ENCODE measurements at regions not wholly inside any gene's neighbourhood (a gene's known extent, or its start where the extent isn't known, plus 50 kb on each side); places are given as distances from the start of the nearest gene placed in this dataset.
A peak's percentile ranks its signal among the peaks of the same experiment; 100 is the strongest.

GRCh38 chr9:135340726-135341475, 138.7 kb upstream of the PPP1R26 start:
- DNase-seq (ENCODE audit: low spot score) = no peak

DNA sequence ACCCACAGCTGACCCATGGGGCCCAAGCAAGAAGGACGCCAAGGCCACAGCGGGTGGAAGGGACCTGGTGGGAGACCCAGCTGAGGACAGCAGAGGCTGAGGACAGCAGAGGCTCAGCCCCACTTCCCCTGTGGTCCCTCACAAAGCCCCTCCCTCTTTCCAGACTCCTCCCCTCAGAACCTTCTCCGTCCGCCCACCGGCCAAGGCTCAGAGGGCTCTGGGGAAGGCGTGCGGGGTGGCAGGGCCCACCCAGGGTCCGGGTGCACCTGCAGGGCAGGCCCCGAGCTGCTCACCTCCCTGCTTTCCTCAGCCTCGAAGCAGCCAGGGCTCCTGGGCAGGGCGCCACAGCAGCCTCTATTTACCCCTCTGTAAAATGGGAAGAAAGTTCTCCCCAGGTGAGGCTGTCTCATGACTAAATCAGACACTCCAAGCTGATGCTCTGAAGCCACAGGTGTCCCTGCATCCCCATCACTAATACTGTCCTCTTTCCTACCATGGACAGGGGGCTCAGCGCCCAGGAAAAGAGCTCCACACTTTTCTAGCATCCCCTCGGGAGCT, 137.9 kb upstream of the PPP1R26 start:
- no peak for DNase-seq (ENCODE audit: low spot score)

GRCh38 chr9:135342206-135343130, 137.1 kb upstream of the PPP1R26 start:
- DNase-seq (ENCODE audit: low spot score) = no peak

- no peak for DNase-seq (ENCODE audit: low spot score)
These were observed 136.4 kb upstream of the PPP1R26 start for GRCh38 chr9:135343136-135343535.

- DNase-seq (ENCODE audit: low spot score) = peak; percentile 66
These were observed 135.6 kb upstream of the PPP1R26 start for GRCh38 chr9:135343837-135344522.

DNA sequence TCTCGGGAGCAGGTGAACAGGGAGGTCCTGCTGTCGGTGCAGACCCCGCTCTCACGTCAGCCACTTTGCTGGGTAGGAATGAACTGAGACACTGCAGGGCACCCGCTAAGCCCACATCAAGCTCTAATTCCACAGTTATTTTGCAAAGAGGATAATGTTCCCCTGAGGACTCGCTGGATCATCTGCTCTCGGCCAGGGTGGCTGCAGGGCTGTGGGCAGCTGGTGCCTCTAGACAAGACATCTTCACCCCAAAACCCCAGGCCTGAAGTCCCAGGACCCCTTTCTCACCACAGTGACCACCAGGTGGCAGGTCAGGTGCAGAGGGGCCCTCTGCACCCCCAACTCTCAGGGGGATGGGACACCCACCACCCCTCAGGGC, 135.1 kb upstream of the PPP1R26 start:
- no peak for DNase-seq (ENCODE audit: low spot score)

DNA sequence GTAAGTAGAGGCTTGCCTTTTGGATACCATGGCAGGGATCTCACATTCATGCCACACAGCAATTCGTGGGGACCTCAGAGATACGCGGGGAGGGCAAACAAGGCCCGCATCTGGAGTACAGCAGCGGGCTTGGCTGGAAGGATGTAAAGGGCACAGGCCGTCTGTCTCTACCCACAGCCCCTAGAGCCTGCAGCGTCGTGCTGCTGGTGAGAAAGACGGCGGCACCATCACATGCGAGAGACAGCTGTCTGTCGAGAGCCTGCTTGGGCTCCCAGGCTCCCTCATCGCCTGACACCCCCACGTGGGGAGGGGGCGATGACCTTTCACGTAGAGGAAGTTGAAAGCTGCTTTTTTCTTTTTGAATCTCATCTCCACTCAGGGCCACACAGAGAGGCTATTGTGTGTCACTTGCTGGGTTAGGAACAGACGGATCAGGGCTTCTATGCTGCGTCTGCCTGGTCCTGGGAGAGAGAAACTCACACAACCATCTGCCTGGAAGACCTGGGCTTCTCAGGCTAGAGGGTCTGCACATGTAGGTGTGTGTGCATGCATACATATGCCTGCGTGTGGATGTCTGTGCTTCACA, 134.6 kb upstream of the PPP1R26 start:
- DNase-seq (ENCODE audit: low spot score) = peak; percentile 80

DNA sequence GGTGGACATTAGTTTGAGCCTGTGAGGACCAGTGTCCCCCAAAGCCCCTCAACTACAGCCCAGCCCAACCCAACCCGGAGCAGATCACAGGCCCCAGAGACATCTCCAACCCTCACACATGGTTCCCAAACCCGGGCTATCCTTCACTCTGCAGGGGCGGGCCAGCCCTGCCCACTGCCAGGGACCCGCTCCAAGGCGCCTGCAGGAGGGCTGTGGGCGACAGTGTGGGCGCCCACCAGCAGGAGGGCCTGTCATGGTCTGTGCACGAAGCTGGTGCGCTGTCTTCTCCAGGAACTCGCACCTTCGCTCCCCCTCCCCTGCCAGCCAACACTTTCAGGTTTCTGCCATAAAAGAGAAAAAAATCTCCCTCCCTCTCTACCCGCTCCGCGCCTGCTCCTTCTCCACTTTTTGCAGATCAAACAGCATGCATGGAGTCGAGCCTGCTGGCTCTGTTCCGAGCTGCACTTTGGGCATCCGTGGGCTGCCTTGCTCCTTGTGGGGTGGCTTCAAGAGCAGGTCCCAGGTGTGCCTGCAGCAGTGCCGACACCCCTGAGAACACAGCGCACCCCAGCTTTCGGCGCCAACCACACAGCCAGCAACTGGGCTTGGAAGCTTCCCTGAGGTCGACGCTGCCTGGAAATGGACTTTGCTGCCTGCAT, 133.7 kb upstream of the PPP1R26 start:
- no peak for DNase-seq (ENCODE audit: low spot score)

GRCh38 chr9:135346438-135347050, 133.0 kb upstream of the PPP1R26 start:
- DNase-seq (ENCODE audit: low spot score) = no peak

- no peak for DNase-seq (ENCODE audit: low spot score)
These were observed 132.1 kb upstream of the PPP1R26 start for GRCh38 chr9:135347461-135347860.

- no peak for DNase-seq (ENCODE audit: low spot score)
These were observed 131.3 kb upstream of the PPP1R26 start for GRCh38 chr9:135348076-135348787.

- no peak for DNase-seq (ENCODE audit: low spot score)
These were observed 130.8 kb upstream of the PPP1R26 start for GRCh38 chr9:135348788-135349150.

GRCh38 chr9:135349212-135350002, 130.2 kb upstream of the PPP1R26 start:
- no peak for DNase-seq (ENCODE audit: low spot score)

DNA sequence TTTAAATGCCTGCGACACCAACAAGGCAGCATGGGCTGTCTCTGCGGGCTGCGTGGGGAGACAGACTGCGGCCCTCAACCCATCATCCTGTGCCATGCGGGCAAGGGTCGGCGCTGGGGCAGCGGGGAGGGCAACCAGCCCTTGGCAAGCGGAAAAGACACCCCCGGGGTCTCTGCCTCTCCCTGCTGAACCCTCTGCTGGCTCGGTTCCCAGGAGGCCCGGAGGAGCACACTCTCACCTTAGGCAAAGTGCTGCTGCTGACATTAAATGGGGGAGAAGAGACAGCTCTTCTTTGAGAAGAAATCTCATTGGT, 129.6 kb upstream of the PPP1R26 start:
- DNase-seq (ENCODE audit: low spot score) = no peak

- DNase-seq (ENCODE audit: low spot score) = no peak
These were observed 125.6 kb upstream of the PPP1R26 start for GRCh38 chr9:135353935-135354334.

GRCh38 chr9:135355521-135356011, 124.0 kb upstream of the PPP1R26 start:
- no peak for DNase-seq (ENCODE audit: low spot score)

- DNase-seq (ENCODE audit: low spot score) = no peak
These were observed 123.6 kb upstream of the PPP1R26 start for GRCh38 chr9:135356021-135356420.

DNA sequence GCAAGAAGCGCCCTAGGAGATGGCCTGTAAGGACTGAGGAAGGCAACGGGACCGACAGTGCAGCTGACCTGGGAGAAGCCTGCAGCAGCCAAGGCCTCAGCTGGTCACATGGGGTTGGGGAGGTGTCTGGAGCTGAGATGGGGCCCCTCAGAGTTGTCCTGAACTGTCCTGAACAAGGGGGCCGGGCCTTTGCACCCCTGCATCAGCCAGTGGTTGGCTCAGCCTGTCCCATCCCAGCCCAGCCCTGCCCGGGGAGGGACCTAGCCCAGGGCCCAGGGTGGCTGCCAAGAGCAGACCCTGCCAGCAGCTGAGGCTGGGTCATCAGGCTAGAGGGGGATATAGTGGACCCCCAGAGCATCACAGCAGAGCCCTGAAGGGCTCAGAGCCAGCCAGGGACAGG, 122.8 kb upstream of the PPP1R26 start:
- no peak for DNase-seq (ENCODE audit: low spot score)

GRCh38 chr9:135357863-135358551, 121.6 kb upstream of the PPP1R26 start:
- no peak for DNase-seq (ENCODE audit: low spot score)
